Hepatocyte (in vitro differentiated cells): ENCODE measurements at regions not wholly inside any gene's neighbourhood (a gene's known extent, or its start where the extent isn't known, plus 50 kb on each side); places are given as distances from the start of the nearest gene placed in this dataset.

Experiments
- DNase-seq: peaks from one replicate; pipeline ENCODE4 v3.0.0-alpha.2; 2016; ENCODE audit warnings: low spot score
- H2AFZ ChIP-seq: fragments of 200-600 bp; sonication (generic); 2 replicates; pipeline ENCODE4 v1.6.0; 2016; ENCODE audit warnings: antibody characterized with exemption, mild to moderate bottlenecking
- H3K27ac ChIP-seq: fragments of 200-600 bp; sonication (generic); 2 replicates; pipeline ENCODE4 v1.5.1; 2016; ENCODE audit warnings: mild to moderate bottlenecking
- H3K27me3 ChIP-seq: fragments of 200-600 bp; sonication (generic); 2 replicates; pipeline ENCODE4 v1.6.1; 2016
- H3K36me3 ChIP-seq: fragments of 200-600 bp; sonication (generic); replicated peaks from 2 replicates; pipeline ENCODE4 v1.5.1; 2016; ENCODE audit warnings: low read depth; ENCODE audit not compliant: insufficient read depth
- H3K4me1 ChIP-seq: fragments of 200-600 bp; sonication (generic); 2 replicates; pipeline ENCODE4 v1.5.1; 2016; ENCODE audit warnings: mild to moderate bottlenecking, moderate library complexity; ENCODE audit not compliant: insufficient read depth
- H3K4me2 ChIP-seq: fragments of 200-600 bp; sonication (generic); 2 replicates; pipeline ENCODE4 v1.6.0; 2016
- H3K4me3 ChIP-seq: fragments of 200-600 bp; sonication (generic); 2 replicates; pipeline ENCODE4 v1.5.1; 2016; ENCODE audit warnings: mild to moderate bottlenecking
- H3K79me2 ChIP-seq: fragments of 200-600 bp; sonication (generic); 2 replicates; pipeline ENCODE4 v1.6.0; 2017; ENCODE audit warnings: mild to moderate bottlenecking
- H3K9me2 ChIP-seq: fragments of 200-600 bp; sonication (generic); replicated peaks from 2 replicates; pipeline ENCODE4 v1.6.0; 2017; ENCODE audit warnings: mild to moderate bottlenecking; ENCODE audit not compliant: insufficient read depth
- H3K9me3 ChIP-seq: fragments of 200-600 bp; sonication (generic); 2 replicates; pipeline ENCODE4 v1.5.1; 2016; ENCODE audit warnings: low read depth, mild to moderate bottlenecking
- H4K20me1 ChIP-seq: fragments of 200-600 bp; sonication (generic); 2 replicates; pipeline ENCODE4 v1.6.0; 2016; ENCODE audit warnings: mild to moderate bottlenecking; ENCODE audit not compliant: insufficient read depth, poor library complexity, severe bottlenecking
- CTCF ChIP-seq: fragments of 200-600 bp; sonication (generic); IDR thresholded peaks from 2 replicates; pipeline ENCODE4 v1.5.1; 2016; ENCODE audit warnings: antibody characterized with exemption, mild to moderate bottlenecking; ENCODE audit not compliant: poor library complexity
- EZH2 ChIP-seq: fragments of 200-600 bp; sonication (generic); IDR thresholded peaks from 2 replicates; pipeline ENCODE4 v1.6.1; 2016; ENCODE audit warnings: antibody characterized with exemption, mild to moderate bottlenecking, borderline replicate concordance
- EZH2phosphoT487 ChIP-seq: fragments of 200-600 bp; sonication (generic); IDR thresholded peaks from one replicate; pipeline ENCODE4 v1.6.1; 2018; ENCODE audit warnings: antibody characterized with exemption, mild to moderate bottlenecking, low read depth, moderate library complexity; ENCODE audit not compliant: unreplicated experiment, severe bottlenecking
- WGBS: methylation state at CpG from one replicate; pipeline ENCODE4 v1.1.6; 2016; ENCODE audit warnings: low lambda C conversion rate; ENCODE audit errors: missing lambda C conversion rate; 5-methylcytosine and 5-hydroxymethylcytosine counted together

- H3K9me3 ChIP-seq: no peaks in the 10 kb centered on the region
- no peak for DNase-seq
- TF ChIP-seq EZH2phosphoT487: no peak
- TF ChIP-seq CTCF: no peak
- TF ChIP-seq EZH2: no peak
- WGBS: 75% methylated on average over 1 of the region's 1 CpG
- H3K27me3 ChIP-seq: no peaks in the 10 kb centered on the region
- H3K9me2 ChIP-seq: no peaks in the 10 kb centered on the region
- H4K20me1 ChIP-seq: no peaks in the 10 kb centered on the region
- H2AFZ ChIP-seq: no peak overlapping the region
- no peaks in the 10 kb centered on the region for H3K36me3 ChIP-seq
- no peak overlapping the region for H3K4me2 ChIP-seq
- no peaks in the 10 kb centered on the region for H3K79me2 ChIP-seq
- no peak overlapping the region for H3K4me3 ChIP-seq
- no peak overlapping the region for H3K27ac ChIP-seq
- peaks cover 15% of the 10 kb centered on the region for H3K4me1 ChIP-seq
These were observed 447.7 kb upstream of the MAF start for GRCh38 chr16:80048250-80048649.

GRCh38 chr16:80047842-80048241, 447.3 kb upstream of the MAF start:
- no peak for DNase-seq
- WGBS: 50% methylated on average over 1 of the region's 1 CpG
- H3K9me3 ChIP-seq: no peaks in the 10 kb centered on the region
- no peaks in the 10 kb centered on the region for H3K36me3 ChIP-seq
- H3K9me2 ChIP-seq: no peaks in the 10 kb centered on the region
- no peaks in the 10 kb centered on the region for H4K20me1 ChIP-seq
- no peaks in the 10 kb centered on the region for H3K27me3 ChIP-seq
- H3K4me2 ChIP-seq: no peak overlapping the region
- H2AFZ ChIP-seq: no peak overlapping the region
- no peak overlapping the region for H3K27ac ChIP-seq
- no peak overlapping the region for H3K4me3 ChIP-seq
- no peaks in the 10 kb centered on the region for H3K79me2 ChIP-seq
- TF ChIP-seq EZH2: no peak
- TF ChIP-seq CTCF: no peak
- no peak for TF ChIP-seq EZH2phosphoT487
- H3K4me1 ChIP-seq: peaks cover 15% of the 10 kb centered on the region

- Histone ChIP-seq H3K4me3 (no peak overlapping the region), H3K9me2 (no peaks in the 10 kb centered on the region), H3K27ac (no peak overlapping the region), H3K27me3 (no peaks in the 10 kb centered on the region), H2AFZ (no peak overlapping the region), H3K9me3 (no peaks in the 10 kb centered on the region), H4K20me1 (no peaks in the 10 kb centered on the region), H3K36me3 (no peaks in the 10 kb centered on the region), H3K4me2 (no peak overlapping the region), H3K79me2 (no peaks in the 10 kb centered on the region), H3K4me1 (peaks cover 15% of the 10 kb centered on the region)
- no peak for DNase-seq
- TF ChIP-seq CTCF: no peak
- no peak for TF ChIP-seq EZH2phosphoT487
- no peak for TF ChIP-seq EZH2
- WGBS: 86% methylated on average over 2 of the region's 2 CpGs
These were observed 446.3 kb upstream of the MAF start for GRCh38 chr16:80046848-80047247.

GRCh38 chr16:80046261-80046660, 445.7 kb upstream of the MAF start:
- no peak for DNase-seq
- Histone ChIP-seq H3K79me2 (no peaks in the 10 kb centered on the region), H3K4me3 (peak overlapping the region; percentile 0), H3K9me3 (no peaks in the 10 kb centered on the region), H3K27ac (peak overlapping the region; percentile 19), H3K36me3 (no peaks in the 10 kb centered on the region), H4K20me1 (no peaks in the 10 kb centered on the region), H3K4me1 (peaks cover 15% of the 10 kb centered on the region), H3K9me2 (no peaks in the 10 kb centered on the region), H2AFZ (peak overlapping the region; percentile 8), H3K27me3 (no peaks in the 10 kb centered on the region), H3K4me2 (peak overlapping the region; percentile 73)
- 23% methylated on average over 3 of the region's 3 CpGs for WGBS
- no peak for TF ChIP-seq EZH2
- TF ChIP-seq CTCF: no peak
- TF ChIP-seq EZH2phosphoT487: no peak
